KOPT-K1 (cell line): ENCODE measurements at regions not wholly inside any gene's neighbourhood (a gene's known extent, or its start where the extent isn't known, plus 50 kb on each side); places are given as distances from the start of the nearest gene placed in this dataset.
"Not testable (repeated sequence)": the region's sequence is repeated elsewhere in the genome, so short reads cannot be mapped to it uniquely, and the experiment has no call there.

Experiments used
- H3K27ac ChIP-seq: fragments of 200-600 bp; sonication (generic); 2 replicates; pipeline ENCODE4 v1.5.1; 2016; ENCODE audit warnings: antibody characterized with exemption, mild to moderate bottlenecking, low read depth, low read length; ENCODE audit not compliant: poor library complexity, severe bottlenecking
- H3K36me3 ChIP-seq: fragments of 200-600 bp; sonication (generic); 2 replicates; pipeline ENCODE4 v1.5.1; 2017; ENCODE audit warnings: antibody characterized with exemption, mild to moderate bottlenecking, low read length, moderate library complexity; ENCODE audit not compliant: insufficient read depth
- H3K9me3 ChIP-seq: fragments of 200-600 bp; sonication (generic); 2 replicates; pipeline ENCODE4 v1.5.1; 2017; ENCODE audit warnings: antibody characterized with exemption, low read length, mild to moderate bottlenecking; ENCODE audit not compliant: insufficient read depth, poor library complexity, severe bottlenecking

DNA sequence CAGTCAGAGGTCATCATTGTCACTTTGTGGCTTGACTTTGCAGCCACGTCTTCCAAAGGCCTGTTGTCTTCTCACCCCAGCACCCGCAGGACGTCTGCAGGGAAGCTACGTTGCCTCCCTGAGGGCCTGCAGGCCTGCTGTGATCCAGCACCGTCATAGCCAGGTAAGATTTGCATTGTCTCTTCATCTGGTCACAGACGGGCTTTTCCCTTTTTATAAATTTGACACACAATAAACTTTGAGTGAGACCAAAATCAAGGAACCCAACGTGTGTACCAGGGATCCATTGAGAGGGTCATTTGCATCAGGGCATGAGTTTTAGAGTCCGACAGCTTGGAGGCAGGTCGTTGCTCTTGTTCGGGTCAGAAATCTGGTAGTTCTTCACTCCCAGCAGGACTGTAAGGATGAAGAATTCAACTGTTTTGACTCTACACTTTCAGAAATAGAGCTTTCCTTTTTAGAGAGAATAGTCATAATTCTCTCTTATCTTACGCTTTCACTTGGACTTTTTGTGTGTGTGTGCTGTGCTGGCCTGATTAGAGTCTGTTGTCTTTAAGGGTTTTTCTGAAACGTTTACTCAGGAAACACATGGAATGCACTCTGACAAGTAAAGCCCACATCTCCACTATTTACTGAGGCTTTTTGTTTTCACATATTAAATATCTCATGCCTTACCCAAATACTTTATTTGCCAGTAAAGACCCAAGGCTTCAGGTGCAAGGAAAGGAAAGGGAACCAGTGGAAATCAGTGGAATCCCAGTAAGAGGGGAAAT is 177.2 kb upstream of the TAB2 start:
- Histone ChIP-seq H3K9me3 (no peaks in the 10 kb centered on the region), H3K36me3 (no peaks in the 10 kb centered on the region), H3K27ac (peak overlapping the region; percentile 57)

DNA sequence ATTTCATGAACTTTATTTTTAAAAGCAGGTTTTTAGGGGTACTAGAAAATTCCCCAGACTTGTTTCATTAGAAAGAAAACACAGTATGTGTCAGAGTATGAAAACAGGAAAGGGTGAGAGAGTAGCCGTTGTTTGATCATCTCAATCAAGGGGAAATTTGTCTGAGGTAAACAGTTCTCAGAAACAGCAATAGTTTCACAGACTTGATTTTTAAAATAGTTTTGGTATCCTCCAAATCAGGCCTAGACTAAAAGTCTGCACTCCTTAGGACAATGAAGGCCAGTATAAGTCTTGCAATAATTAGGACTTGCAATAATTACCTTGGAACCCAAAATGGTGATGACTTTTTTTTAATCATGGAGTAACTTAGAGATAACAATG is 176.6 kb upstream of the TAB2 start:
- Histone ChIP-seq H3K9me3 (no peaks in the 10 kb centered on the region), H3K27ac (peak overlapping the region; percentile 57), H3K36me3 (no peaks in the 10 kb centered on the region)

- Histone ChIP-seq H3K36me3 (no peaks in the 10 kb centered on the region), H3K27ac (no peak overlapping the region), H3K9me3 (no peaks in the 10 kb centered on the region)
Observed at GRCh38 chr6:149142924-149143429, 174.5 kb upstream of the TAB2 start.

- not testable (repeated sequence) for H3K9me3 ChIP-seq, H3K27ac ChIP-seq, H3K36me3 ChIP-seq
Observed at GRCh38 chr6:149145800-149146199, 171.7 kb upstream of the TAB2 start.

GRCh38 chr6:149147195-149147594 is 170.3 kb upstream of the TAB2 start:
- no peaks in the 10 kb centered on the region for H3K9me3 ChIP-seq
- no peaks in the 10 kb centered on the region for H3K36me3 ChIP-seq
- no peak overlapping the region for H3K27ac ChIP-seq

GRCh38 chr6:149147938-149148718 is 169.4 kb upstream of the TAB2 start:
- no peak overlapping the region for H3K27ac ChIP-seq
- H3K36me3 ChIP-seq, result no peaks in the 10 kb centered on the region
- no peaks in the 10 kb centered on the region for H3K9me3 ChIP-seq

GRCh38 chr6:149149653-149150052 is 167.9 kb upstream of the TAB2 start:
- no peaks in the 10 kb centered on the region for H3K36me3 ChIP-seq
- H3K9me3 ChIP-seq, result no peaks in the 10 kb centered on the region
- no peak overlapping the region for H3K27ac ChIP-seq

DNA sequence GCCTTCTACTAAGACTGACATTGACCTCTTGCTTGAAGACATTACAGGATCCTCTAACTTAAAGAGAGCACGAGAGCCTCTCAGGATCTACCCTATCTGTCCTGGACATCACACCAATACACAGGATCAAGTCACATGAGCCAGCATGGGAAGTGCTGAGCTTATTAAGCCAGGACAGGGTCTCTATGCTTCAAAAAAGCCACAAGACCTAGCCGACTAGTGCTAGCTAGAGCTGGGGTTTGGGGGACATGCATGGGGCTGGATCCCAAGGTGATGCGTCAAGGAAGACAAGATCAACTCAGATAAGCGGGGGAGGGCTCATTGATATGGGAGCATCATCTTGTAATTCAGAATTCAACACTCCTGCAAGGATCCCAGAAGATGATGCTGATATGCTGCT is 167.2 kb upstream of the TAB2 start:
- H3K27ac ChIP-seq, result no peak overlapping the region
- no peaks in the 10 kb centered on the region for H3K9me3 ChIP-seq
- no peaks in the 10 kb centered on the region for H3K36me3 ChIP-seq

GRCh38 chr6:149150801-149151398 is 166.6 kb upstream of the TAB2 start:
- H3K9me3 ChIP-seq, result no peaks in the 10 kb centered on the region
- H3K36me3 ChIP-seq, result no peaks in the 10 kb centered on the region
- H3K27ac ChIP-seq, result no peak overlapping the region

DNA sequence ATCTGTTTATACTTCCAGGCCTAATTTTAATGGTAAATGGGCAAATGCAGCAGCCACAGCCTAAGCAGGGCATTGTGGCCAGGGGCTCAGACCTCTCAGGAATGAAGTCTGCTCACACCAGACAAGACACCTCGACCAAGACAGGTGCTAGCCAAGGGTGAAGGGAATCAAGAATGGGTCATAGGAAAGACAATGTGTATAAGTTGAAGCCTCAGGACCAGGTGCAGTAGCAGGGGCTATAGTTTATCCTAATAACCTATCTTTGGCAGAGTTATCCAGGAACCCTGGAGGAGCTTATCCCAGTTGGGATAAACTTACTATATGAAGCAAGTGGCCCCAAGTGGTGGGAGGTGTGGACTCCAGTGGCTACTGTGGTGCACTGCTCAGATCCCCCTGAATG is 165.0 kb upstream of the TAB2 start:
- no peaks in the 10 kb centered on the region for H3K36me3 ChIP-seq
- no peak overlapping the region for H3K27ac ChIP-seq
- no peaks in the 10 kb centered on the region for H3K9me3 ChIP-seq

GRCh38 chr6:149153100-149153499 is 164.4 kb upstream of the TAB2 start:
- Histone ChIP-seq H3K9me3 (no peaks in the 10 kb centered on the region), H3K36me3 (no peaks in the 10 kb centered on the region), H3K27ac (no peak overlapping the region)

DNA sequence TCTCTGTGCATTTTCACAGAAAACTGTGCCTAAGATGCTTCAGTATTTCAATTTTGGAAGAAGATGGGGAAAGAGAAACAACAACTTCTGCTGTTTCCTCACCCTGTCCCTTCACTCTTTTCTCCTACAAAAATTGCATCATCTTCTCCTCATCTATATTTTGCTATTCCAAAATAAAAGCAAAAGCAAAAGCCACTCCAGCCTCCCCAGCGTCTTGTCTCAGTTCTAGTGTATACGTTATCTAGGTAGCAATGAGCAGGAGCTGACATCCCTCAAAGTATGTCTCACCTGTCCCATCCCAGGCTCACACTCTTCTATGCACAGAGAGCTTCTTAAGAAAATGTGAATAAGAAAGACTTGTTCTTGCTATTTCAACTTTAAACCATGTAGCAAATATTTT is 163.8 kb upstream of the TAB2 start:
- Histone ChIP-seq H3K9me3 (no peaks in the 10 kb centered on the region), H3K27ac (no peak overlapping the region), H3K36me3 (no peaks in the 10 kb centered on the region)

GRCh38 chr6:149154261-149154821 is 163.2 kb upstream of the TAB2 start:
- no peaks in the 10 kb centered on the region for H3K36me3 ChIP-seq
- H3K27ac ChIP-seq, result no peak overlapping the region
- H3K9me3 ChIP-seq, result no peaks in the 10 kb centered on the region

DNA sequence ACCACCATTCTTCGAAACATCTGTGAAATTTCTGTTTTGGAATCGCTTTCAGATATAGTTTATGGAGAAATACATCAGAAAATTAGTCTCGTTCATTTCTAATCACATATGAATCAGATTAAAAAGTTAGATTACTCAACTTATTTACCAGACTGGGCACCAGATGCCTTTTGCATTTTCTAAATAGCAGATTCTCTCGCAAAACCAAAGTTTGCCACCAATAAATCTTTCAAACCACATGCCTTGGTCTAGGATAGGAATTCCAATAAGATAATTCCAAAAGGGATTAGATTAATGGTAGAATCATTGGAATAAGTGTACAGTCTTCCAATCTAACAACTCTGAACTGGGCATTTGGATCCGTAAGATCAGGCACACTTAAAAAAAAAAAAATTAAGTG is 160.4 kb upstream of the TAB2 start:
- no peaks in the 10 kb centered on the region for H3K36me3 ChIP-seq
- no peak overlapping the region for H3K27ac ChIP-seq
- no peaks in the 10 kb centered on the region for H3K9me3 ChIP-seq

GRCh38 chr6:149158076-149158475 is 159.4 kb upstream of the TAB2 start:
- Histone ChIP-seq H3K36me3 (no peaks in the 10 kb centered on the region), H3K9me3 (no peaks in the 10 kb centered on the region), H3K27ac (no peak overlapping the region)
